OCI-LY1 (cell line): ENCODE measurements at regions not wholly inside any gene's neighbourhood (a gene's known extent, or its start where the extent isn't known, plus 50 kb on each side); places are given as distances from the start of the nearest gene placed in this dataset.

Source experiments
- EZH2 ChIP-seq: fragments of 200-600 bp; sonication (generic), shearing (Covaris generic); IDR thresholded peaks from 2 replicates; pipeline ENCODE4 v1.8.0; 2017; ENCODE audit warnings: borderline replicate concordance, mixed run types, mild to moderate bottlenecking, antibody characterized with exemption, low read length, moderate library complexity, mixed read lengths
- TF ChIP-seq, protein P1 (sequence below): fragments of 200-600 bp; sonication (generic), shearing (Covaris generic); IDR thresholded peaks from 2 replicates; pipeline ENCODE4 v1.5.1; 2017; ENCODE audit warnings: mild to moderate bottlenecking, antibody characterized with exemption, low read length, moderate library complexity, mixed read lengths

DNA sequence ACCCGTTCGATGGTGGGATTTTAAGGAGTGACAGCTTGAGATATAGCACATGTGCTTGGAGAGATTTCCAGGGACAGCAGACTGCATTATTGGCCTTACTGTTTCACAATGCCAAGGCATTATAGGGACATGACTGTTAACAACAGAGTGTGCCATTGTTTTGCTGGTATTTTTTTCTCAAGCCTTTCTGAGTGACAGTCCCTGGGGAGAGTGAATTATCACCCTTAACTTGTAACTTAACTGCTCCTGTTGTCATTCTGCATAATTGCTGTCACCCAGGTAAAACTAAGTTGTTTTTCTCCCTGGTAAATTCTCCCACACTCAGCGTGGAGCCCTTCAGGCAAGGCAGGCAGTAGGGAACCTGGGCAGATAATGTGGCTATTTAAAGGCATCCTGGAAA, 989.2 kb upstream of the LCORL start:
- TF ChIP-seq EZH2, result no peak
- TF ChIP-seq, protein P1, sequence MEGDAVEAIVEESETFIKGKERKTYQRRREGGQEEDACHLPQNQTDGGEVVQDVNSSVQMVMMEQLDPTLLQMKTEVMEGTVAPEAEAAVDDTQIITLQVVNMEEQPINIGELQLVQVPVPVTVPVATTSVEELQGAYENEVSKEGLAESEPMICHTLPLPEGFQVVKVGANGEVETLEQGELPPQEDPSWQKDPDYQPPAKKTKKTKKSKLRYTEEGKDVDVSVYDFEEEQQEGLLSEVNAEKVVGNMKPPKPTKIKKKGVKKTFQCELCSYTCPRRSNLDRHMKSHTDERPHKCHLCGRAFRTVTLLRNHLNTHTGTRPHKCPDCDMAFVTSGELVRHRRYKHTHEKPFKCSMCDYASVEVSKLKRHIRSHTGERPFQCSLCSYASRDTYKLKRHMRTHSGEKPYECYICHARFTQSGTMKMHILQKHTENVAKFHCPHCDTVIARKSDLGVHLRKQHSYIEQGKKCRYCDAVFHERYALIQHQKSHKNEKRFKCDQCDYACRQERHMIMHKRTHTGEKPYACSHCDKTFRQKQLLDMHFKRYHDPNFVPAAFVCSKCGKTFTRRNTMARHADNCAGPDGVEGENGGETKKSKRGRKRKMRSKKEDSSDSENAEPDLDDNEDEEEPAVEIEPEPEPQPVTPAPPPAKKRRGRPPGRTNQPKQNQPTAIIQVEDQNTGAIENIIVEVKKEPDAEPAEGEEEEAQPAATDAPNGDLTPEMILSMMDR, result no peak
